Neural progenitor cell (in vitro differentiated cells): ENCODE measurements at regions not wholly inside any gene's neighbourhood (a gene's known extent, or its start where the extent isn't known, plus 50 kb on each side); places are given as distances from the start of the nearest gene placed in this dataset.

Source experiments
- DNase-seq: peaks from one replicate; pipeline ENCODE4 v3.0.0-alpha.2; 2016; ENCODE audit warnings: low spot score
- H2AFZ ChIP-seq: fragments of 200-600 bp; sonication (generic); replicated peaks from 2 replicates; pipeline ENCODE4 v1.6.1; 2016; ENCODE audit warnings: antibody characterized with exemption
- H3F3A ChIP-seq: fragments of 200-600 bp; sonication (generic); 2 replicates; pipeline ENCODE4 v1.6.1; 2016; ENCODE audit warnings: antibody characterized with exemption, low read depth
- H3K27ac ChIP-seq: fragments of 200-600 bp; sonication (generic); 2 replicates; pipeline ENCODE4 v1.5.1; 2016; ENCODE audit warnings: mild to moderate bottlenecking
- H3K27me3 ChIP-seq: fragments of 200-600 bp; sonication (generic); 2 replicates; pipeline ENCODE4 v1.6.1; 2016; ENCODE audit warnings: mild to moderate bottlenecking, moderate library complexity
- H3K36me3 ChIP-seq: fragments of 200-600 bp; sonication (generic); 2 replicates; pipeline ENCODE4 v1.5.1; 2016
- H3K4me1 ChIP-seq: fragments of 200-600 bp; sonication (generic); 2 replicates; pipeline ENCODE4 v1.6.1; 2016; ENCODE audit warnings: mixed run types
- H3K4me2 ChIP-seq: fragments of 200-600 bp; sonication (generic); 2 replicates; pipeline ENCODE4 v1.6.1; 2016
- H3K4me3 ChIP-seq: fragments of 200-600 bp; sonication (generic); 2 replicates; pipeline ENCODE4 v1.5.1; 2016
- H3K79me2 ChIP-seq: fragments of 200-600 bp; sonication (generic); 2 replicates; pipeline ENCODE4 v1.6.1; 2016; ENCODE audit warnings: low read depth
- H3K9ac ChIP-seq: fragments of 200-600 bp; sonication (generic); 2 replicates; pipeline ENCODE4 v1.6.1; 2016
- H3K9me3 ChIP-seq: fragments of 200-600 bp; sonication (generic); 2 replicates; pipeline ENCODE4 v1.5.1; 2016; ENCODE audit warnings: low read depth
- H4K20me1 ChIP-seq: fragments of 200-600 bp; sonication (generic); 2 replicates; pipeline ENCODE4 v1.6.1; 2016; ENCODE audit warnings: low read depth
- H3K27ac Mint-ChIP-seq: 3 replicates; pipeline ENCODE4 v1.8.0; 2021; ENCODE audit warnings: mixed read lengths
- H3K27me3 Mint-ChIP-seq: 2 replicates; pipeline ENCODE4 v1.8.0; 2022; ENCODE audit warnings: low read depth, mild to moderate bottlenecking, inconsistent platforms, moderate library complexity, mixed read lengths; ENCODE audit not compliant: insufficient read depth
- H3K36me3 Mint-ChIP-seq: 3 replicates; pipeline ENCODE4 v1.8.0; 2021; ENCODE audit warnings: mixed read lengths
- H3K4me1 Mint-ChIP-seq: 3 replicates; pipeline ENCODE4 v1.8.0; 2021; ENCODE audit warnings: mixed read lengths
- H3K4me3 Mint-ChIP-seq: 3 replicates; pipeline ENCODE4 v1.8.0; 2021; ENCODE audit warnings: mild to moderate bottlenecking, moderate library complexity, mixed read lengths
- H3K9me3 Mint-ChIP-seq: 3 replicates; pipeline ENCODE4 v1.8.0; 2020; ENCODE audit warnings: mixed read lengths
- CTCF ChIP-seq: fragments of 200-600 bp; sonication (generic); IDR thresholded peaks from 2 replicates; pipeline ENCODE4 v1.5.1; 2017; ENCODE audit warnings: antibody characterized with exemption, mild to moderate bottlenecking
- EZH2 ChIP-seq: fragments of 200-600 bp; sonication (generic); IDR thresholded peaks from 2 replicates; pipeline ENCODE4 v1.6.1; 2017; ENCODE audit warnings: antibody characterized with exemption, mild to moderate bottlenecking, moderate library complexity
- EZH2phosphoT487 ChIP-seq: fragments of 200-600 bp; sonication (generic); IDR thresholded peaks from 2 replicates; pipeline ENCODE4 v1.6.1; 2017; ENCODE audit warnings: antibody characterized with exemption

DNA sequence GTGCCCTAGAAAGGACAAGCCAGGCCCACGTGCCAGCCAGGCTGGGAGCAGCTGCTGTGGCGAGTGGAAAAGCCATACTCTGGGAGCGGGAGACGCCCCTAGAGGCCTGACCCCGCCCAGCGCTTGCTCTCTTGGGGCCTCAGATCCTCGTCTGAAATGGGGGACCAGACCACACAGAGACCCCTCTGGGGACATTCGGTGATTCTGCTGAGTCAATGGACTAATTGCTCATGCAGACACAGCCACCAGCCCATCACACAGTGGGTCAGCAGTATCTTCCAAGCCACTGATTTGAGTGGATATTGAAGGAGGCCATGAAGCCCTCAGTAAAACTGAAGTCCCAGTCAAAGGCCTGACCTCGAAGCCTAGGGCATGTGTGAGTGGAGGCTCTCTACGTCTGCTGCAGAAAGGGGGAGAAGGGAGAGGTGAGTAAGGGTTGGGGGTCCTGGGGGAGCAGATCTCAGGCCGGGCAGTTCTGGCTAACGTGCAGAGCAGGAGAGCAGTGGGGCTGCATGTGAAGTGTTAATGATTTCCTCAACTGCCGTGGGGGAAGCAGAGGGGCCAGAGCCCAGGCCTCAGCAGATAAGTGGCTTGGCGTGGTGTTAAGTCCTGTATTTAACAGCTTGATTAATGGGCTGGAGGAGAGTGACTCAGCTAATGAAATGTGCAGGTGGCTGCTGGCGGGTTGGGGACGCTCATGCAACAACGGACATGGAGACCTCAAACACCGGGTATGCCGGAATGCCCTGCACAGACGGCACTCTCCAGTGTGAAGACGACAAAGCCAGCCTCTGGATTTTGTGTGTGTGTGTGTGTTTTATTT lies 104.4 kb upstream of the TWIST2 start:
- Histone ChIP-seq H3K4me2 (no peak overlapping the region), H3K79me2 (no peaks in the 10 kb centered on the region), H3K36me3 (no peaks in the 10 kb centered on the region), H3K27me3 (no peaks in the 10 kb centered on the region), H2AFZ (no peak overlapping the region), H4K20me1 (no peaks in the 10 kb centered on the region), H3K9me3 (no peaks in the 10 kb centered on the region), H3K27ac (no peak overlapping the region), H3K4me3 (no peak overlapping the region), H3F3A (peaks cover 3% of the 10 kb centered on the region), H3K9ac (no peak overlapping the region), H3K4me1 (no peaks in the 10 kb centered on the region)
- Mint-ChIP-seq H3K4me1 (no peaks in the 10 kb centered on the region), H3K27me3 (peaks cover 6% of the 10 kb centered on the region), H3K4me3 (no peak overlapping the region), H3K36me3 (no peaks in the 10 kb centered on the region), H3K27ac (no peak overlapping the region), H3K9me3 (peaks cover 4% of the 10 kb centered on the region)
- no peak for TF ChIP-seq EZH2phosphoT487
- DNase-seq = no peak

GRCh38 chr2:238744951-238745350 lies 102.9 kb upstream of the TWIST2 start:
- Histone ChIP-seq H3K4me1 (no peaks in the 10 kb centered on the region), H3F3A (peaks cover 3% of the 10 kb centered on the region), H3K27me3 (no peaks in the 10 kb centered on the region), H3K27ac (no peak overlapping the region), H3K9ac (no peak overlapping the region), H3K36me3 (no peaks in the 10 kb centered on the region), H3K4me2 (no peak overlapping the region), H2AFZ (no peak overlapping the region), H3K9me3 (no peaks in the 10 kb centered on the region), H4K20me1 (no peaks in the 10 kb centered on the region), H3K79me2 (no peaks in the 10 kb centered on the region), H3K4me3 (no peak overlapping the region)
- peaks cover 8% of the 10 kb centered on the region for H3K27me3 Mint-ChIP-seq
- DNase-seq = no peak
- no peaks in the 10 kb centered on the region for H3K36me3 Mint-ChIP-seq
- TF ChIP-seq EZH2 (no peak), EZH2phosphoT487 (no peak), CTCF (no peak)
- no peak overlapping the region for H3K27ac Mint-ChIP-seq
- no peak overlapping the region for H3K4me3 Mint-ChIP-seq
- H3K9me3 Mint-ChIP-seq = peaks cover 4% of the 10 kb centered on the region
- H3K4me1 Mint-ChIP-seq = no peaks in the 10 kb centered on the region

DNA sequence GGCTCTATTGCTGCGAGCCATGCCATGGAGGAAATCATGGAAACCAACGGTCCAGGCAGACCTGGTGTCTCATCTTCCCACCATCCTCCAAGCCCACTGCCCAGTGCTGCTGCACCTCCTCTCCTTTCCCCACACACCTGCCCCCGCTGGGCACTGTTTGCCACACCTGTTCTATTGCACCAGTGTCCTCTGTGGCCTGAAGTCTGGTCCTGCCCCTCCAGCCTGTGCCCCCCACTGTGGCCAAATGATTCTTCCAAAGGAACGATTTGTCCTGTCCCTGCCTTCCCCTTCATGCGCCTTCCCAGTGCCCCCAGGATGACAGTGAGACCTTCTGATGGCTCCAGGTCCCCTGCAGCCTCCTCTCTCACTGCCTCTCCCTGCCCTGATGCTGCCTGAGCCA lies 101.9 kb upstream of the TWIST2 start:
- Histone ChIP-seq H3F3A (peaks cover 3% of the 10 kb centered on the region), H4K20me1 (no peaks in the 10 kb centered on the region), H3K27me3 (no peaks in the 10 kb centered on the region), H3K4me3 (no peak overlapping the region), H2AFZ (no peak overlapping the region), H3K9me3 (no peaks in the 10 kb centered on the region), H3K36me3 (no peaks in the 10 kb centered on the region), H3K4me2 (no peak overlapping the region), H3K4me1 (no peaks in the 10 kb centered on the region), H3K9ac (no peak overlapping the region), H3K27ac (no peak overlapping the region), H3K79me2 (no peaks in the 10 kb centered on the region)
- H3K9me3 Mint-ChIP-seq = peaks cover 4% of the 10 kb centered on the region
- H3K36me3 Mint-ChIP-seq = no peaks in the 10 kb centered on the region
- no peak for DNase-seq
- no peaks in the 10 kb centered on the region for H3K4me1 Mint-ChIP-seq
- TF ChIP-seq EZH2 (no peak), CTCF (no peak), EZH2phosphoT487 (no peak)
- no peak overlapping the region for H3K4me3 Mint-ChIP-seq
- no peak overlapping the region for H3K27ac Mint-ChIP-seq
- peaks cover 8% of the 10 kb centered on the region for H3K27me3 Mint-ChIP-seq

- H3K27ac Mint-ChIP-seq = no peak overlapping the region
- no peaks in the 10 kb centered on the region for H3K9me3 ChIP-seq
Measured at GRCh38 chr2:238747114-238747513, 100.8 kb upstream of the TWIST2 start.

More at GRCh38 chr2:238747114-238747513, 100.8 kb upstream of the TWIST2 start:
- no peak overlapping the region for H2AFZ ChIP-seq
- TF ChIP-seq EZH2 = no peak
- H3K4me1 Mint-ChIP-seq = no peaks in the 10 kb centered on the region
- no peak overlapping the region for H3K4me2 ChIP-seq
- peaks cover 8% of the 10 kb centered on the region for H3K27me3 Mint-ChIP-seq
- H3K36me3 ChIP-seq = no peaks in the 10 kb centered on the region
- H3K4me3 Mint-ChIP-seq = no peak overlapping the region
- DNase-seq = no peak
- no peaks in the 10 kb centered on the region for H3K4me1 ChIP-seq
- H3K36me3 Mint-ChIP-seq = no peaks in the 10 kb centered on the region
- H3K79me2 ChIP-seq = no peaks in the 10 kb centered on the region
- no peaks in the 10 kb centered on the region for H3K27me3 ChIP-seq
- H3K9ac ChIP-seq = no peak overlapping the region
- no peaks in the 10 kb centered on the region for H4K20me1 ChIP-seq
- peaks cover 3% of the 10 kb centered on the region for H3F3A ChIP-seq
- H3K27ac ChIP-seq = no peak overlapping the region
- H3K4me3 ChIP-seq = no peak overlapping the region
- peaks cover 7% of the 10 kb centered on the region for H3K9me3 Mint-ChIP-seq
